Fibroblast of skin of right quadriceps (primary cell): ENCODE measurements at regions not wholly inside any gene's neighbourhood (a gene's known extent, or its start where the extent isn't known, plus 50 kb on each side); places are given as distances from the start of the nearest gene placed in this dataset.
"Not testable (repeated sequence)": the region's sequence is repeated elsewhere in the genome, so short reads cannot be mapped to it uniquely, and the experiment has no call there.

Source experiments
- DNase-seq: peaks from one replicate; pipeline ENCODE4 v3.0.0-alpha.2; 2013

DNA sequence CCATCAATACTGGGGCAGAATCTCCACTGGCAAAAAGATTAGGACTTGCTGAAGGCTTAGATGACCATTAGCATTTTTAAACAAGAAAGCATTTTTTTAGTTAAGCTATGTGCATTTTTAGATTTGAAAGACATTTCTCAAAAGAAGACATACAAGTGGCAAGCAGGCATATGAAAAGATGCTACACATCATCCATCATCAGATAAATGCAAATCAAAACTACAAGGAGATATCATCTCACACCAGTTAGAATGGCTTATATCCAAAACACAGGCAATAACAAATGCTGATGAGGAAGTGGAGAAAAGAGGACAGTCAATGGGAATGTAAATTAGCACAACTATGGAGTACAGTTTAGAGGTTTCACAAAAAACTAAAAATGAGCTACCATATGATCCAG lies 195.6 kb upstream of the TNC start:
- no peak for DNase-seq

DNA sequence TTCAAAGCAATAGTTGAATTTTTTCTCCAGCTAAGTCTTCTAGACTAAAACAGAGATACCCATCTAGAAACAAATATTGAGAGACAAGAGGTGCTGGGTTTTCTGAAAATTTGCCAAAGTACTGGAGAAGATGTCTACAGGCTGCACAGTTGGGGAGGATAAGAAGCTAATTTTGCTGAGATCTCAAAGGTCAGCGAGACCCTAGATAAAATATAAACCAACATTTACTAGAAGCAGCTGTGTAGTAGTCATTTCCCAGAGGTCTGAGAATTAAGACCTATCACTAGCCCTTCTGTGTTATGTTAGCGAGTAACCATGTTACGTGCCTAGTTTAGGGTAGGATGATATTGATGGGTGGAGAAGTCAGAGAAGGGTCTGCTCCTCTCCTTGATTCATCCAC lies 208.5 kb upstream of the TNC start:
- no peak for DNase-seq

DNA sequence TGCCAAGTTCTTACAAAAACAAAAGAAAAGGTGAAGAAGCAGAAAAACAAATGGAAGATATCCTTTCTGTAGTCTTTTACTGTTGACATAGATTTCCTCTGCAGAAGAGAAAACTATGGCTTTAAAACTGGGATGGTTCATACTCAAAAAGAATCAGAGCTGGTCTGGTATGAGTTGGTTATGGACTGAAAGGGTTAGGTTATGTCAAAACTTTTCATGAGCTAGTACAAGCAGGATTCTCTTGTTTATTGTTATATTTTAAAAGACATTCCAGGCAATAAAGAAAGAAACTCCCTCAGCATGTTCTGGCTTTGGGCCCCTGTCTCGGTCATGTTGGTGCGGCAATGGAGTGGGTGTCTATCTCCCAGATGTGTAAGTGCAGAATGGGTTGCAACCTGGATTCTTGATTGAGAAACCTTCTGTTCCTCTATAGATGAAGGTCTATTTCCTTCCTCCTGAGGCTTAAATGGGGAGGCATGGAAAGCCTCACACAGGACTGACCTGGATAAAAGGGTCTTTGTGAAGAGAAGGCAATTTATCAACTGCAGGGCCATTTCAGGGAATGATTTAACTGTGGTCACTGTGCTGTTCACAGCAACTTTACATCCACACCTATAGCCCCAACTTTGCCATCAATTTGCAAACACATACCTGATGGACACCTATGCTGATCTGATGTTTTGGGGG lies 209.6 kb upstream of the TNC start:
- DNase-seq: peak; percentile 59

DNA sequence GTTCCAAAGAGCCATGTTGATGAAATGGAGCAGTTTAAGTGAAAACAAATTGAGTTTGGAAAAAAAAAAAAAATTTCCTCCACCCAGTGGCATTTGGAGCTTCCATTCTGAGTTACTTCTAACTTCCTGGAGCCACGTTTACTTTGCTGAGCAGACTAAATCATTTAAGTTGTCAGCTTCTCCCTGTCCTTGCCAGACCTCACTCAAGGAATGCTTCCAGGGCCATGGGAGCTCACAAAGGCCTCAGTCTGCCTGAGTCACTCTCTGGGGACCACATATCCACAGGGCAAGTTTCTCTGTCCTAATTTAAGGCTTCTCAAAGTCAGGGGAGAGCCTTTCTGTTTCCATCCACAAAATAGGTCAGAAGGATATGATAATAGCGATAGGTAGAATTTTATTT lies 210.3 kb upstream of the TNC start:
- DNase-seq: peak; percentile 96

DNA sequence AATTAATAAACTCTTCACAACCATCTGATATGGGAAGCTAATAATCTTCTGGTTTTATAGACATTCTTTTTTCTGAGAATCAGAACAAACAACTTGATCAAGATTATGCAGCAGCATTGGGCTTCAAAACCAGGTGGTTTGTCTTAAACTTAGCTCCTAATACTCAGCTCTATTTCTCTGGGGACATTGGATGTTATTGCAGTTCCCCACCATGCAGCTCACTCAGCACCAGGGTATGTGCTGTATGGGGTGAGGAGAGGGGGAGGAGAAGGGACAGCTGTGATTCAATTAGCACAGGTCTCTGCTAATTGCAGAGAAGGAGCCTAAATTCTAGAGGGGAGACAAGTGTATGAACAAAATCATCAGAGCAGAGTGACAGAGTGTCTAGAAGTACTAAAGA lies 210.7 kb upstream of the TNC start:
- peak; percentile 34 for DNase-seq

DNA sequence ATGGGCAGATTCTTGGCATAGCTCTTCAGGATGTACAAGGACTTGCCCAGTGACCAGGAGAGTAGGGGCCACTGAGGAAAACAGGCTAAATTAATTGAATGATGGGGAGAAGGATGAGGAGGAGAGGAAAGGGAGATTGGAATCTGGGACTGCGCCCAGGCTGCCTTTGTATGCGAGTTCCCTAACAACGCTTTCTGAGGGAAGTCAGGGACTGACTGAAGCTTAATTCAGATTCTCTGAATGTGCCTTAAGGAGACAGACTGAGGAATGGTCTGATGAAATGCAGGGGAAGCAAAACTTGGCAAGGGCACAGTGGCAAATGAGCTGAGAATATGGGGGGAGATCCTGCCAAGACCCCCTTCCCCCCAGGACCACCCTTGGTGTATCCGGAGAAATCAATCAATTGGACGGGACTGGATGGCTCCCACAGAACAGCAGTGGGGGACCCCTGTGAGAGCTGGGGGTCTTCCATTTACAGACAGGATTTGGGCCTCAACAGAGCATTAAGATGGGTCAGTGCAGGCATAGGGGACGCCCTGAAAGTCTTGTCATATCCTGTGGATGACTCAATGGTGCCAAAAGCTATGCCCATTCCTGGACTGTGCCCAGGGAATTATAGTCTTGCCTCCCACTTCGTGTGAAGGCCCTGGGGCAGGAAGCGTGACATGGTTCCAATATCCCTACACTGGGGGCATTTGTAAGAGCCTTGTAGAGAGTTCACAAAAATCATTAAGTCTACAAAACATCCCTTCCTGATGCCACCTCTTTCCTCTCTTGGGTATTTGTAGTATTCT lies 215.5 kb upstream of the TNC start:
- no peak for DNase-seq

DNA sequence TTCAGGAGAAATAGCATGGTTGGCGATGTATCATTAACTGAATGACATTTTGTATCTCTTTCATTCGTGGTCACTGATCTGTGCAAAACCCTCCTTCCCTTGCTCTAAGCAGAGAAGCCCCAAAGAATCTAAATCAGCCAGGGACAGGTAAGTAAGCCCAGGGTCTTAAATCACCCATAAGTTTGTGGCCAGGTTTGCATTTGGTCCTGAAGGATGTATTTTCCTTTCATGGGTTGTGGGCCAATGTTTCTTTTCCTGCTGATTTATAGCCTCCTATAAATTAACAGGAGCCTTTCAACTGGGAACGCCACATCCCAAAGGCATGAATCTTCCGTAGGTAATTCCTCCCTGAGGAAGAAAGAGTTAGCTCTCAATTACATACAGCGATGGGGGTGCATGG lies 217.5 kb upstream of the TNC start:
- DNase-seq: no peak

DNA sequence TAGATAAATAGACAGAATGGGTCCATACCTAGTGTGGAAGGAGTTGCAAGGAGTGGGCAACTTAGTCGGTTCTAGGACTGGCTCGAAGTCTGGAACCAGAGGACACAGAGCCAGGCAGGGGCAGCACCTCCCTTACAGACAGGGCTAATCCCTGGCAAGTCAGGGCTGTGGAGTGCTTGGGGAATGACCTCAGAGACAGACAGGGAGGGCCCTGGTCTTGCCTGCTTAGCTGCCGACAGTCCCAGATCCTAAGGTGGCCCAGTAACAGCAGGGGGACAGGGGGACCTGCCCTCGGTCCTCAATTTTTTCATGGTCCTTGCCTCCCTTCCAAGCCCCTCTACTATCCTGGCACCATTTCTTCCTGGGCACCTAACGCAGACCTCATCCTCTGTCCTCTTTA lies 222.4 kb upstream of the TNC start:
- DNase-seq: no peak

DNA sequence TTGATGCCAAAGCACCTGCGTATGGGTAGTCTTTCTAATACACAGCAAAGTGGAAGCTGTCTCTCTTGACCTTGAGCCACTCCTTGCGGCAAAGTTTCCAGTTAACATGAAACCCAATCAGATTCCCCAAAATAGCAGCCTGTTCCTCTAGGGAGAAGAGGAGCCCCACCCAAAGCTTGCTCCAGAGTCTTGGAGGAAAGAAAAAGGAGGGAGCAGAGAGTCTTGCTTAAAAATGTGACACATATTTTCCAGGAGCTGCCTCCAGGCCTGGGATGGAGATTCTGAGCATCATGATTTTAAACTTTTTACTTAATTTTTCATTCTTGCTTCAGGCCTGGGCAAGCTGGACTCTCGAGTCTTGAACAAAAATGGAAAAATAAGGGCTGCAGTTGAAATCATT lies 223.5 kb upstream of the TNC start:
- no peak for DNase-seq

DNA sequence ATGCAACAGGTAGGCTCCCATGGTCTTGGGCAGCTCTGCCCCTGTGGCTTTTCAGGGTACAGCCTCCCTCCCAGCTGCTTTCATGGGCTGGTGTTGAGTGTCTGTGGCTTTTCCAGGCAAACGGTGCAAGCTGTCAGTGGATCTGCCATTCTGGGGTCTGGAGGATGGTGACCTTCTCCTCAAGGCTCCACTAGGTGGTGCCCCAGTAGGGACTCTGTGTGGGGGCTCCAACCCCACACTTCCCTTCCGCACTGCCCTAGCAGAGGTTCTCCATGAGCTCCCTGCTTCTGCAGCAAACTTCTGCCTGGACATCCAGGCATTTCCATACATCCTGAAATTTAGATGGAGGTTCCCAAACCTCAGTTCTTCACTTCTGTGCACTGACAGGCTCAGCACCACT lies 229.8 kb upstream of the TNC start:
- DNase-seq: not testable (repeated sequence)

DNA sequence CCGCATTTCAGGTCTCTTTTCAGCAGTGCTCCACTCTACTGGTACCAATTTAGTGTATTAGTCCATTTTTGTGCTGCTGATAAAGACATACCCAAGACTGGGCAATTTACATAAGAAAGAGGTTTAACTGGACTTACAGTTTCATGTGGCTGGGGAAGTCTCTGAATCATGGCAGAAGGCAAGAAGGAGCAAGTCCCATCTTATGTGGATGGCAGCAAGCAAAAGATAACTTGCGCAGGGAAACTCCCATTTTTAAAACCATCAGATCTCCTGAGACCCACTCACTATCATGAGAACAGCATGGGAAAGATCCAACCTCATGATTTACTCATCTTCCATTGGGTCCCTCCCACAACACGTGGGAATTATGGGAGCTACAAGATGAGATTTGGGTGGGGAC lies 231.0 kb upstream of the TNC start:
- not testable (repeated sequence) for DNase-seq

DNA sequence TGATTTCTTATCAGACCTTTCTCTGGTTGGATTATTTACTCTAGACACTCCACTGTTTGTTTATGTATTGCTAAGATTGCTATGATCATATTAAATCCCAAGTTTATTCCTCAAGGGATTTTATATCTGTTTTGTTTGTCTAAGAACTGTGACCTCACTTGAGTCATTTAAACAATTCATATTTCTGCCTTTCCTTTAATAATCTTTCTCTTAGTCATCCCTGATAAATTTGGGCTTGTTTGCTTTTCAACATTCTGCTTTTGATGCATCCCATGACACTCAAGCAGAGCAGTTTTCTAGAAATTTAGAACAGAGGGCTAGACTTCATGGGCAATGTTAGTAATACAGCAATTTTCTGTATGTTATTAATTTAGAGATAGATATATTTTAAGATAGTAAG lies 231.6 kb upstream of the TNC start:
- DNase-seq: peak; percentile 61

DNA sequence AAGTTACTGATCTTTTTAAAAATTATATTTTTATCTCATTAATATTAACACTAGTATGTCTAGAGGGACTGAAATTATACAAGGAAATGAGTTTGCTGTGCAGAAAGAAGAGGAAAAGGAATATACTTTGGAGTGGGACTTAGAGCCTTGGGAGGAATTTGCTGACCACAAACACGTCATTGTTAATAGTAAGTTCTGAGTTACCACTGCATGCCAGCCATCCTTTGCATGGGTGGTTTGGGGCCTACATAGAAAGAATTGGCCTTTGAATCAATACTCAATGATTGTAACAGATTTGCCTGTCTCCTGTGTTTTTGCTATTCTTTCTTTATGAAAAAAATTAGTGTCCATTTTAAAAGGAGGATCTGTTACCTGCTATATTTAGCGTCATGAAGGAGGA lies 232.6 kb upstream of the TNC start:
- DNase-seq: no peak

DNA sequence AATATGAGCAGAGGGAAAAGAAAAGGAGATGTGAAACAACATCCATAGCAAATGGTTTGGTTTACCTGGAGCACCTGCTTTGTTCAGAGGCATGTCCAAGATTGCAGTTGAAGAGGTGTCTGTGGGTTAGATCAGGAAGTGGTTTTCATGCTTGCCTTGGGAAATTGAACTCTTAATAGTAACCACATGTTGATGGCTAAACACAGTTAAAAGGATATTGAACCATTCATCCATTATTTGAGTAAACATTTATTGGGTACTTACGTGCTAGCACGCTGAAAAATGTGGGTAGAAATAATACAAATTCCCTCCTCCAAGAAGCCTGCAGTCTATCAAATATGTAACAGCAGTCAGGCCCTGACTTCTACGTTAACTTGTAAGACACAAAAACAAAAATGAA lies 235.7 kb upstream of the TNC start:
- DNase-seq: no peak

DNA sequence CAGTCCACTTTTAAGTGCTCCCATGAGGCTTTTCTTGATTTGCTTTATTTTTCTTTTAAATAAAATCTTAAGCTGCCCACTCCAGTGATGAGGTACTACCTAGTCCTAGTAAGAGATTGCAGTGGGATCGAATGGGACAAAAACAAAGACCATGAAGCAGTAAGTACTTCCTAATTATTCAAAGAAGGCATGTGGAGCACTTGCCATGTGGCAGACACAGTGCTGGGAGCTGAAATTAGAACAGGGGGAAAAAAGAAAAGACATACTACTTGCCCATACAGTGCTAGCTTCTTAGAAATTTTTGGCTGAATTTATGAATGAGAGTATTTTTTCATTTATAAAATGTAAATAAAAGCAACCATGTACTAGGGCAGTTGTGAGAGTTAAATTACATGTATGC lies 239.9 kb upstream of the TNC start:
- no peak for DNase-seq

DNA sequence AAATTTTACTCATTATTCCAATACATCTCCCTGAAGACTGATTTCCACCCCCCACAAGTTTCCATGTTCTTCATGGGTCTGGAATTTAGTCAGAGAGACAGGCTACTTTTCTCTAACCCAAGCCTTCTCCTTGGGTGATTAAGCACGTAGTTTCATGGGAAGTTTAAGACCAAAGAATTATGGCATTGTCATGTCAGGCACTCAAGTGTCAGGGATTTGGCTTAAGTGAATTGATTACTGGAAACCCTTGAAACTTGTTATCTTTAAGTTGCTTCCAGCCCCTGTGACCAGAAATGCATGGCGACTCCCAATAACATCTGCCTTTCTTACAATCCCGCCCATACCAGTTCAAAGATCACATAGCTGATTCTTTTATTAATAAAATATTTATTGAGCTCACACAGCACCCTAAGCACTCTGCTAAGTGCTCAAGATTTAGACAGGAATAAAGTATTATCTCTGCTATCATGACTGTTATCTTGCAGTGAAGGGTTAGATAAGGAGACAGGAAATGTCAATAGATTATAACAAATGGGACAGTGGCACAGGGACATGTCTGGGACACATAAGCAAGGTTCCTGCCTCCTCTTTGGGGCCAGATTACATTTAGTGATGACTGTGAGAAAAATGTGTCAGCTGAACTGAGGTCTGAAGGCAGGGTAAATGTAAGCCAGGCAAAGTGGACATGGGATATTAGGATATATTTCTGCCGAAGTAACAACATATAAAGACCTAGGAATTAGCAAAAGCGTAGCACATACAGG lies 241.2 kb upstream of the TNC start:
- peak; percentile 72 for DNase-seq

DNA sequence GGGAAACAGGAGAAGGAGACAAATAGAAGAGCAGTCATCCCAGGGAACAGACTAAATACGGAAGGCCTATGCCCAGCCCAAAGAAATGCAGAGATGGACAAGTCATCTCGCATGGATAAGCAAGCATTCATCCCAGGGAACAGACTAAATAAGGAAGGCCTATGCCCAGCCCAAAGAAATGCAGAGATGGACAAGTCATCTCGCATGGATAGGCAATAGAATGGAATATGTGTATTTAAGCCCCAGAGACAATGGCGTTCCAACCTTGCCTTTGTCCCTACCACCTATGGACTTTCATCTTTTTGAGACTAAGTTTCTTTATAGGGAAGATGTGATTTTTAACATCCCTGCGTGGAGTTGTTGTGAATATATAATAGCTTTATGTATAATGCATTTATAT lies 242.2 kb upstream of the TNC start:
- no peak for DNase-seq

DNA sequence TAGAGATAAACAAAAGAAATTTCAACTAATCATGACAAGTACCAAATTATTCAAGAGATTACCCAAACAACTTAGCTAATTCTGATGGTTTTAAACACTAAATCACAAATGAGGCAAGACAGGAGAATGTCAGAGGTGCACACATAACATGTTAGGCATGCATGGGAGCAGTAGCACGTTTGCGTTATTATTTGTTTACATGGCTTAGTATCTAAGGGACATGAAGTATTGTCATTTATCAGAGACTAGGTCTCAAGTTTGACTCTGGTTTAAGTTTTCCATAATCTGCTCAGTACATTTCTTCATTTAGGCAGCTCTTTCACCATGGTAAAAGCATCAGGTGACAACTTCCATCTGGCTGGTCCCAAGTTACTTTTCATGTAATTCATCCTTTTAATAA lies 244.1 kb upstream of the TNC start:
- no peak for DNase-seq

DNA sequence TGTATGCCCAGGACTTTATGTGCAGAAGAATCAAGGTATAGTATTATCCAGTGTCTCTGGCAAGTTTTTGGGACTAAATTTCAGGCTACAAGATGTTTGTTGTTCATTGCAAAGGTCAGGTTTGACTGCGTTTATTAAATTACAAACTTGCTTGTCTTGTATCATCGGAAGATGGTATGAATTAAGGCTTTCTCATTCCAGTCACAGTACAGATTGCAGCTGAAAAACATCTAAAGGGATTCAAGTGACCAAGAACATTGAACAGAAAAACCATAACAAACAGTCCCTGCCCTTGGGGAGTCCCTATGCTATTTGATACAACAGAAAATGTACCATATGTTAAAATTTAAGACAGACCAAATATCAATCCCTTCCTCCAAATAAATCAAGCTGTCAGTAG lies 244.7 kb upstream of the TNC start:
- no peak for DNase-seq

DNA sequence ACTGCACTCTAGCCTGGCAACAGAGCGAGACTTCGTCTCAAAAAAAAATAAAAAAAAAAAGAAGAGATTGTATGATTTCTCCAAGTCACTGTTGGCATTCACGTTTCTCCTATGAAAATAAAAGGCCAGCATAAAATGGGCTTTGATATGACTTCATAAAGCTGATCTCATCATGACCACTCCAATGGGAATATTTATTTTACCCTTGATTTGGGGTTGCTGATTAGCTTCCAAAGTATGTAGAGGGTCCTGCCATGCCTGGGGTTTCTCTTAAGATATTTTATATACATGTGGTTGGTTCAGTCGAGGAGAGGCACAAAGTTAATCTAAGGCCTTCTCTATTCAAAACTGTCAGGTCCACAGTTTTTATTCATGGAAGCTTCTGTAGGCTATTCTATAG lies 247.0 kb upstream of the TNC start:
- DNase-seq: no peak

DNA sequence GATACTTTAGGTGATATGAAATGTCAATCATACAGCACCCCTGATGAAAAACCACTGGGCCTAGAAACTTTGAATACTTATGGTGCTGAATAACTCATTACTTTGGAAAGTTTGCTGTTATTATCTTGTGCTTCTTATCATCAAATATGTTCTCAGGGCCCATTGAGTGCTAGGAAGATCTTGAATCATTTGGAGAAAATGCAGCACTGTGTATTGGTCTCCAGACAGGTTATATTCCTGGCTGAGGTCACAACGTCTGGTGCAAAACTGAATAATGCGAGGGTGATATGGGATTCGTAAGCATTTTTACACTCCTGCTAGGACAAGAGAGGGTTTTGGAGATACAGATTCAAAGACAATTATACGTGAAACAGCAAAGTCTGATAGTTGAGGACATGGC lies 249.4 kb upstream of the TNC start:
- no peak for DNase-seq

DNA sequence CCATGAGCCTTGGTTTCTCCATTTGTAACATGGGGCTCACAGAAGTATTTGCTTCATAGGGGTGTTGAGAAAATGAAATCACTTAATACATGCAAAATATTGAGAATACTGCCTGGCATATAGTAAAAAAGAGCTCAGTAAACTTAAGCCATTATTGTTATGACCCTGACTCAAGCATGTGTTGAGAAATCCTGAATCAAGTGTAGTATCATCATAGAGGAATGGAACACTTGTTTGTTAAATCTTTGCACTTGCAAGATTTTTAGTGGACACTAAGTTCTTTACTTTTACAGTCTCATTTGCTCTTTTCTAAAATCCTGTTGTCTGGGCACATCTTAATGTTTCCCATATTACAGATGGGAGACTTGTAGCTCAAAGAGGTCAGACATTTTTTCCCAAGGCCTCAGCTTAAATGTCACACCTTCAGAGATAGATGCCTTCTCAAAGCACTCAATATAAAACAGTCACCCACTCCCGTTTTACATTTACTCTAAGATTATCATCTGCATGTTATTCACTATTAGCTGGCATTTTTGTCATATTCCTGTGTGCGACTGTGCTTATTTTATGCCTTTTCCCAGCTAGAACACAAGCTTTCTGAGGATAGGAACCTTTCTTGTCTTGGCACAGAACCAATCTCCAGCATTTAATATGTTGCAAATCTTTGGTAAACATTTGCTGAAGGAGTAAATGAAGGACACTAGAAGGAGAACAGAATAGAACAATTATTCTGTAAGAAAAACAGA lies 250.0 kb upstream of the TNC start:
- peak; percentile 45 for DNase-seq

DNA sequence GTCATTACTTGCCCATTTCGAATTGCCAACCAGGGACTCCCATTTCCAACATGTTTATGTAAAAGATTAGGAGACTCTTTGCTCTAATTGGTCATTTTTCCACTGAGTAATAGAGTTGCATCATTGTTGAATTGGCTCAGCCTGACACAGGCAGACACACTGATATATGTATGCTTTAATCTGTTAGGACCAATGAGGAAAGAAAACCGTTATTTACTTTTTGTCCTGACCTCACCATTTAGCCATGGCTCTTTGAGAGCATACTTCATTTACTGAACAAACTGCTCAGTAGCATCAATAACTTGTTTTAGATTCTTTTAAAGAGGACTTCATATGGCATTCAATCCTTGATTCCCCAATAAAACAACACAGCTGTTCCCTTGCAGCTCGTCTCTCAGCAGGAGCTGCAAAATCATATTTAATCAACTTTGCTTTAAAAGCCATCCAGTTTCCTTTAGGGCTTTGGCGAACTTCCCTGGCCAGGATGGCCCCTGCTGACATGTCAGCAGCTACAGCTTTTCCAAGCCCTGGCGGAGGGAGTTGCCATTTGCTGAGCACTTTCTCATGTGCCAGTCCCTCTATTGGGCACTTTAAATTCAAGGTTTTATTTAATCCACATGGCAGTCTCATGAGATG lies 251.5 kb upstream of the TNC start:
- DNase-seq: peak; percentile 80
